B cell (primary cell): ENCODE measurements at regions not wholly inside any gene's neighbourhood (a gene's known extent, or its start where the extent isn't known, plus 50 kb on each side); places are given as distances from the start of the nearest gene placed in this dataset.

Experiments used
- ATAC-seq: fragments of 200-7000 bp; cut with Tn5 transposase; one replicate; pipeline ENCODE4 v1.10.0; 2021; ENCODE audit warnings: low read depth, mild to moderate bottlenecking, moderate number of reproducible peaks, moderate library complexity
- CTCF ChIA-PET: fragments of 350-600 bp; sonication (Branson Sonifier 250); formaldehyde crosslinking; loops from one replicate; lab custom pipeline; 2021; ENCODE audit warnings: antibody characterized with exemption, inconsistent platforms; lab: Charles Lee
- POLR2A ChIA-PET: fragments of 350-600 bp; sonication (Branson Sonifier 250); formaldehyde crosslinking; loops from one replicate; lab custom pipeline; 2021; ENCODE audit warnings: antibody characterized with exemption; lab: Charles Lee
- DNase-seq: peaks from one replicate; pipeline ENCODE4 v3.0.0; 2013
- H2AFZ ChIP-seq: 2 replicates; pipeline ENCODE4 v1.6.1; 2012; ENCODE audit warnings: mild to moderate bottlenecking, low read depth, low read length; ENCODE audit not compliant: insufficient read depth, poor library complexity, severe bottlenecking
- H3K27ac ChIP-seq, 2 donors: 1 replicate in 1 of 2; 2 replicates in 1 of 2; pipeline ENCODE4 v1.5.1; 2012 to 2013; ENCODE audit warnings: low read length in 2 of 2, mild to moderate bottlenecking in 2 of 2, moderate library complexity in 1 of 2
- H3K27me3 ChIP-seq, 4 experiments: fragments of 200-600 bp in 1 of 4; sonication (generic) in 1 of 4; replicated peaks in 1 of 4; 1 replicate in 2 of 4; 2 replicates in 2 of 4; pipeline versions ENCODE4 v1.6.1 to v1.7.0; 2013 to 2016; ENCODE audit warnings: low read length in 3 of 4, mild to moderate bottlenecking in 2 of 4, mixed read lengths in 1 of 4, moderate library complexity in 1 of 4; ENCODE audit not compliant: insufficient read depth in 4 of 4, control insufficient read depth in 3 of 4; ENCODE audit errors: control extremely low read depth in 1 of 4
- H3K36me3 ChIP-seq, 2 experiments: replicated peaks in 1 of 2; 1 replicate in 1 of 2; 2 replicates in 1 of 2; pipeline versions ENCODE4 v1.6.1 to v1.7.1; 2013; ENCODE audit warnings: low read length in 1 of 2; ENCODE audit not compliant: insufficient read depth in 2 of 2, control insufficient read depth in 1 of 2; ENCODE audit errors: control extremely low read depth in 1 of 2, extremely low read depth in 1 of 2
- H3K4me1 ChIP-seq, 2 donors: fragments of 200-600 bp in 1 of 2; sonication (generic) in 1 of 2; 1 replicate in 1 of 2; 2 replicates in 1 of 2; pipeline versions ENCODE4 v1.5.1 to v1.6.1; 2013 to 2017; ENCODE audit warnings: low read length in 2 of 2; ENCODE audit not compliant: control insufficient read depth in 2 of 2, insufficient read depth in 2 of 2
- H3K4me2 ChIP-seq: replicated peaks from 2 replicates; pipeline ENCODE3; 2012; ENCODE audit warnings: mild to moderate bottlenecking, low read depth, low read length; ENCODE audit not compliant: poor library complexity, severe bottlenecking
- H3K4me3 ChIP-seq, 5 experiments: fragments of 200-600 bp in 1 of 5; sonication (generic) in 1 of 5; 1 replicate in 3 of 5; 2 replicates in 2 of 5; pipeline versions ENCODE4 v1.5.1 to v1.7.0; 2011 to 2016; ENCODE audit warnings: low read length in 4 of 5, mild to moderate bottlenecking in 4 of 5, low read depth in 2 of 5, control low read depth in 1 of 5, moderate library complexity in 1 of 5; ENCODE audit not compliant: insufficient read depth in 1 of 5; ENCODE audit errors: control extremely low read depth in 1 of 5, extremely low read depth in 1 of 5
- H3K79me2 ChIP-seq: fragments of 200-600 bp; sonication (generic); one replicate; pipeline ENCODE4 v1.6.0; 2016; ENCODE audit warnings: low read length; ENCODE audit not compliant: control insufficient read depth, insufficient read depth
- H3K9ac ChIP-seq: fragments of 200-600 bp; sonication (generic); 2 replicates; pipeline ENCODE4 v1.6.1; 2017; ENCODE audit warnings: mild to moderate bottlenecking, low read length, moderate library complexity
- H3K9me3 ChIP-seq, 3 donors: one replicate each; pipeline versions ENCODE4 v1.6.1 to v1.7.1; 2013; ENCODE audit warnings: low read length in 2 of 3; ENCODE audit not compliant: control insufficient read depth in 2 of 3, insufficient read depth in 1 of 3; ENCODE audit errors: control extremely low read depth in 1 of 3
- H4K20me1 ChIP-seq: 2 replicates; pipeline ENCODE4 v1.6.0; 2012; ENCODE audit warnings: mild to moderate bottlenecking, low read length; ENCODE audit not compliant: insufficient read depth, control insufficient read depth, poor library complexity, severe bottlenecking
- H3K27ac Mint-ChIP-seq: one replicate; pipeline ENCODE4 v1.8.0; 2021; ENCODE audit warnings: mixed read lengths
- H3K27me3 Mint-ChIP-seq: one replicate; pipeline ENCODE4 v1.8.0; 2021; ENCODE audit warnings: mixed read lengths
- H3K4me1 Mint-ChIP-seq: one replicate; pipeline ENCODE4 v1.8.0; 2021; ENCODE audit warnings: mixed read lengths
- H3K4me3 Mint-ChIP-seq: one replicate; pipeline ENCODE4 v1.8.0; 2021; ENCODE audit warnings: mixed read lengths
- H3K9me3 Mint-ChIP-seq: one replicate; pipeline ENCODE4 v1.8.0; 2022; ENCODE audit warnings: mixed read lengths; ENCODE audit not compliant: insufficient read depth
- CTCF ChIP-seq: fragments of 200-600 bp; IDR thresholded peaks from one replicate; pipeline ENCODE4 v1.8.0; 2022; ENCODE audit warnings: antibody characterized with exemption, mild to moderate bottlenecking
- EZH2 ChIP-seq: IDR thresholded peaks from 2 replicates; pipeline ENCODE4 v1.6.1; 2012; ENCODE audit warnings: borderline replicate concordance, low read depth, mild to moderate bottlenecking, moderate library complexity, low read length; ENCODE audit not compliant: insufficient read depth, poor library complexity, severe bottlenecking
- WGBS: methylation state at CpG from one replicate; pipeline ENCODE4 v1.1.5; 2013; ENCODE audit warnings: missing lambda C conversion rate; ENCODE audit not compliant: insufficient coverage; 5-methylcytosine and 5-hydroxymethylcytosine counted together
- intact Hi-C: fragments of 100-400 bp; cut with micrococcal nuclease; formaldehyde crosslinking; loops from one replicate; pipeline ENCODE4 v1.10.0; 2022

GRCh38 chr2:38215522-38215921 lies 139.6 kb upstream of the CYP1B1 start:
- Histone ChIP-seq H3K27me3 (peaks cover 0 to 9% (median 4%) of the 10 kb centered on the region in 4 experiments), H3K36me3 (no peaks in the 10 kb centered on the region), H4K20me1 (no peaks in the 10 kb centered on the region), H3K9me3 (peaks cover 0 to 1% (median 0%) of the 10 kb centered on the region in 3 donors), H3K4me2 (no peak overlapping the region), H3K4me3 (no peak overlapping the region), H2AFZ (no peak overlapping the region), H3K4me1 (no peaks in the 10 kb centered on the region), H3K79me2 (no peaks in the 10 kb centered on the region), H3K9ac (no peak overlapping the region), H3K27ac (no peak overlapping the region)
- no peaks in the 10 kb centered on the region for H3K4me1 Mint-ChIP-seq
- ChIA-PET POLR2A (no interaction called here), CTCF (no interaction called here)
- H3K27ac Mint-ChIP-seq = no peak overlapping the region
- peaks cover 28% of the 10 kb centered on the region for H3K27me3 Mint-ChIP-seq
- no CpG with 5 or more reads among the region's 2 CpGs for WGBS
- ATAC-seq (no peak), DNase-seq (no peak)
- intact Hi-C loops = no loop called here
- TF ChIP-seq EZH2 (no peak), CTCF (no peak)
- no peak overlapping the region for H3K4me3 Mint-ChIP-seq
- no peaks in the 10 kb centered on the region for H3K9me3 Mint-ChIP-seq

- ChIA-PET POLR2A (no interaction called here), CTCF (no interaction called here)
- Histone ChIP-seq H3K36me3 (no peaks in the 10 kb centered on the region), H3K79me2 (no peaks in the 10 kb centered on the region), H3K4me3 (no peak overlapping the region), H3K27ac (no peak overlapping the region), H4K20me1 (no peaks in the 10 kb centered on the region), H3K9ac (no peak overlapping the region), H3K4me1 (no peaks in the 10 kb centered on the region), H3K9me3 (no peaks in the 10 kb centered on the region), H3K4me2 (no peak overlapping the region), H2AFZ (no peak overlapping the region), H3K27me3 (peaks cover 0 to 9% (median 4%) of the 10 kb centered on the region in 4 experiments)
- WGBS = 87% methylated on average over 5 of the region's 5 CpGs
- H3K9me3 Mint-ChIP-seq = no peaks in the 10 kb centered on the region
- DNase-seq = no peak
- intact Hi-C loops = no loop called here
- no peak for ATAC-seq
- H3K4me1 Mint-ChIP-seq = no peaks in the 10 kb centered on the region
- TF ChIP-seq EZH2 = no peak
- TF ChIP-seq CTCF = no peak
- H3K27ac Mint-ChIP-seq = no peak overlapping the region
- H3K4me3 Mint-ChIP-seq = no peak overlapping the region
- peaks cover 27% of the 10 kb centered on the region for H3K27me3 Mint-ChIP-seq
Measured at GRCh38 chr2:38214209-38214717, 138.3 kb upstream of the CYP1B1 start.
